Kidney epithelial cell (primary cell): ENCODE measurements at regions not wholly inside any gene's neighbourhood (a gene's known extent, or its start where the extent isn't known, plus 50 kb on each side); places are given as distances from the start of the nearest gene placed in this dataset.

Source experiments
- DNase-seq: peaks from one replicate; pipeline ENCODE4 v3.0.0-alpha.2; 2010; ENCODE audit warnings: low read depth
- H3K27me3 ChIP-seq: 2 replicates; pipeline ENCODE4 v1.6.0; 2011; ENCODE audit warnings: low read length; ENCODE audit not compliant: control insufficient read depth, insufficient read depth
- H3K36me3 ChIP-seq: 2 replicates; pipeline ENCODE4 v1.5.1; 2011; ENCODE audit warnings: low read length; ENCODE audit not compliant: control insufficient read depth, insufficient read depth
- H3K4me3 ChIP-seq: 2 replicates; pipeline ENCODE4 v1.5.1; 2011; ENCODE audit warnings: low read depth, mild to moderate bottlenecking, control low read depth, low read length
- TF ChIP-seq, protein P1 (sequence below): IDR thresholded peaks from 2 replicates; pipeline ENCODE4 v1.5.1; 2011; ENCODE audit warnings: mild to moderate bottlenecking, moderate library complexity, low read length, control low read depth, inconsistent platforms; ENCODE audit not compliant: insufficient read depth, poor library complexity, severe bottlenecking

DNA sequence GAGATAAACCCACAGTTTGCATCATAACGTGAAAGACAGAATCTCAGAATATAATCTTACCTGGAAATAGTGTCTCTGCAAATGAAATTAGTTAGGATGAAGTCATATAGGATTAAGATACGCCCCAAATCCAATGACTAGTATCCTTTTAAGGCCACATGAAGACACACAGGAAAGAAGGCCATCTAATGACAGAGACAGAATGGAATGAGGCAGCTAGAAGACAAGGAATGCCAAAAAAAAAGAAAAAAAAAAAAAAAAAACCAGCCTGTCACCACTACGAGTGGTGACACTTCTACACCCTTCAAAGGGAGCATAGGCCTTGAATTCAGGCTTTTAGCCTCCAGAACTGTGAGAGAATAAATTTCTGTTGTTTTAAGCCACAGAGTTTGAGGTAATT is 82.9 kb downstream of the HYCC1 start:
- no peak for DNase-seq
- Histone ChIP-seq H3K27me3 (no peaks in the 10 kb centered on the region), H3K4me3 (no peak overlapping the region), H3K36me3 (no peaks in the 10 kb centered on the region)
- TF ChIP-seq, protein P1, sequence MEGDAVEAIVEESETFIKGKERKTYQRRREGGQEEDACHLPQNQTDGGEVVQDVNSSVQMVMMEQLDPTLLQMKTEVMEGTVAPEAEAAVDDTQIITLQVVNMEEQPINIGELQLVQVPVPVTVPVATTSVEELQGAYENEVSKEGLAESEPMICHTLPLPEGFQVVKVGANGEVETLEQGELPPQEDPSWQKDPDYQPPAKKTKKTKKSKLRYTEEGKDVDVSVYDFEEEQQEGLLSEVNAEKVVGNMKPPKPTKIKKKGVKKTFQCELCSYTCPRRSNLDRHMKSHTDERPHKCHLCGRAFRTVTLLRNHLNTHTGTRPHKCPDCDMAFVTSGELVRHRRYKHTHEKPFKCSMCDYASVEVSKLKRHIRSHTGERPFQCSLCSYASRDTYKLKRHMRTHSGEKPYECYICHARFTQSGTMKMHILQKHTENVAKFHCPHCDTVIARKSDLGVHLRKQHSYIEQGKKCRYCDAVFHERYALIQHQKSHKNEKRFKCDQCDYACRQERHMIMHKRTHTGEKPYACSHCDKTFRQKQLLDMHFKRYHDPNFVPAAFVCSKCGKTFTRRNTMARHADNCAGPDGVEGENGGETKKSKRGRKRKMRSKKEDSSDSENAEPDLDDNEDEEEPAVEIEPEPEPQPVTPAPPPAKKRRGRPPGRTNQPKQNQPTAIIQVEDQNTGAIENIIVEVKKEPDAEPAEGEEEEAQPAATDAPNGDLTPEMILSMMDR = no peak

DNA sequence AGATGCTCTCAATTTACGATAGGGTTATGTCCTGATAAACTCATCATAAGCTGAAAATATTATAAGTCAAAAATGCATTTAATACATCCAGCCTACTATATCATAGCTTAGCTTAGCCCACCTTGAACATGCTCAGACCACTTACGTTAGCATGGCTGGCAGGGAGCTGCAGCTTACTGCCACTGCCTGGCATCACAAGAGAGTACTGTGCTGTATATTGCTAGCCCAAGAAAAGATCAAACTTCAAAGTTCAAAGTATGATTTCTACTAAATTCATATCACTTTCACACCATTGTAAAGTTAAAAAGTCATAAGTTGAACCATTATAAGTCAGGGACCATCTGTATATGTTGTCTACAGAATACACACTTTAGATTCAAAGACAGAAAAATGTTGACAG is 91.6 kb downstream of the HYCC1 start:
- TF ChIP-seq, protein P1 = no peak
- DNase-seq = no peak
- Histone ChIP-seq H3K27me3 (no peaks in the 10 kb centered on the region), H3K4me3 (no peak overlapping the region), H3K36me3 (no peaks in the 10 kb centered on the region)

DNA sequence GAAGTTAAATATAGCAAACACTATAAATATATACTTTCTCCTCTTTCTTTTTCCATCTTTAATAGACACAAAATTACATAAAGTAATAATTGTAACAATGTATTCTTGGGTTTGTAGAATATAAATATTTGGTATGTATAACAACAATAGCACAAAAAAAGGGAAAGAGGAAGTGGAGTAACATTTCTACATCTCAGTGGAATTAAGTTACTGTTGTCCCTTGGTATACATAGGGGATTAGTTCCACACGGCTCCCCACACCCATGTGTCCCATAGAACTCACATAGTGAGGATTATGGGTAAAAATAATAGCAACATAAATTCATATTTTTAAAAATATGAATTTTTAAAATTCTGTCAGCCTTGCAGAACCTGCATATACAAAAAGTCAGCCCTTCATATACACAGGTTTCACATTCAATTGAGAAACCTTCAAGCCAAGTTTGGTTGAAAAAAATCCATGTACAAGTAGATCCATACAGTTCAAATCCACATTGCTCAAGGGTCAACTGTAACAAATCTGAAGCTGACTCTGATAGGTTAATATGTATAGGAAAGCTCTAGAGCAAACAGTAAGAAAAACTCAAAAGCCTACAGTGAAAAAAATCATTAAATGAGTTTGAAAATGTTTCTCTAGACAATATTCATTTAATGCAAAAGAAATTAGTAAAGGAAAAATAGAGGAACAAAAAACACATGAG is 92.4 kb downstream of the HYCC1 start:
- no peaks in the 10 kb centered on the region for H3K27me3 ChIP-seq
- DNase-seq = no peak
- no peaks in the 10 kb centered on the region for H3K36me3 ChIP-seq
- TF ChIP-seq, protein P1 = no peak
- no peak overlapping the region for H3K4me3 ChIP-seq

DNA sequence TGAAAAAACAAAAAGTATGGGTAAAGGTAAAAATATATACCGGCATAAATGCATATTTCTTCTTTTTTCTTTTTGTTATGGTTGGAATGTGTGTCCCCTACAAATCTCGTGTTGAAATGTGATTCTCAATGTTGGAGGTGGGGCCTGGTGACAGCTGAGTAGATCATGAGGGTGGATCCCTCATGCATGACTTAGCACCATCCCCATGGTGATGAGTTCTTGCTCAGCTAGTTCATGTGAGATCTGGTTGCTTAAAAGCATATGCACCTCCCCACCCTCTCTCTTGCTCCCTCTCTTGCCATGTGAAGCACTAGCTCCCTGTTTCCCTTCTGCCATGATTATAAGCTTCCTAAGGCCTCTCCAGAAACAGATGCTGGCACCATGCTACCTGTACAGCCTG is 93.3 kb downstream of the HYCC1 start:
- TF ChIP-seq, protein P1 = no peak
- H3K4me3 ChIP-seq = no peak overlapping the region
- H3K27me3 ChIP-seq = no peaks in the 10 kb centered on the region
- H3K36me3 ChIP-seq = no peaks in the 10 kb centered on the region
- peak; percentile 21 for DNase-seq

DNA sequence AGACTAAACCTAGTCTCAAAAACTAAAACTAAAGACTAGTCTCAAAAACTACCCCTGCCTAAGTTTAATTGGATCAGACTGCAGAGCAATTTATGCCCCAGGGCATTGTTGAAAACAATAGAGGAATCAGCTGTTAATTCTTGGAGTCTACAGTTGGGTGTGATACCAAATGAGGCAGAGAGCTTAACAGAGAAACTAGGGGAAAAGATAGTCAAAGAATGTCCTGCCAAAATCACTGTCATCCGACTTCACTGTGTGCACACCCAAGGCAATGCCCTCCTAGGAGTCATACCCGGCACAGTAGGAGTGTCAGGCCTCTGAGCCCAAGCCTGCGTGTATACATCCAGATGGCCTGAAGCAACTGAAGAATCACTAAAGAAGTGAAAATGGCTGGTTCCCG is 90.5 kb upstream of the TOMM7 start:
- Histone ChIP-seq H3K36me3 (no peaks in the 10 kb centered on the region), H3K27me3 (no peaks in the 10 kb centered on the region), H3K4me3 (no peak overlapping the region)
- TF ChIP-seq, protein P1 = no peak
- DNase-seq = no peak

DNA sequence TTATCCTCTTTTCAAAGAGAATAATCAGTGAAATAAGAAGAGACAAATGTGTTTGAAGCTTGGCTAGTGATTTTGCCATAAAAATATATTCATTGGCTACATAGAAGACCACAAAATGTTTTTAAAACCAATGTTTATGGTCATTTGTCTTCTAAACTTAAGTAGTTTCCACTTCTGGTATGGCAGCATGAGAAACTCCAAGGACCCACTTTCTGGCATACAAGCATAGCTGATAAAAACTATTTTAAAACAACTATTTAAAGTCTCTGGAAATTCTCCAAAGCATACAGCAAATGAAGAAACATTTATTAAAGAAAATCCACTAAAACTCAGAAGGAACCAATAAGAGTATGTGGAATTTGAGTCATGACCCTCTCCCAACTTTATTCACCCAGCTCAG is 89.2 kb upstream of the TOMM7 start:
- no peak for DNase-seq
- TF ChIP-seq, protein P1 = no peak
- H3K27me3 ChIP-seq = no peaks in the 10 kb centered on the region
- no peaks in the 10 kb centered on the region for H3K36me3 ChIP-seq
- H3K4me3 ChIP-seq = no peak overlapping the region
